A549 (cell line): ENCODE measurements at regions not wholly inside any gene's neighbourhood (a gene's known extent, or its start where the extent isn't known, plus 50 kb on each side); places are given as distances from the start of the nearest gene placed in this dataset.

Experiments used
- BHLHE40 ChIP-seq: IDR thresholded peaks from 2 replicates; pipeline ENCODE4 v1.6.1; 2012; ENCODE audit warnings: low read depth, low read length, inconsistent platforms
- EP300 ChIP-seq, 2 experiments: fragments of >200 bp; sonication (Bioruptor Twin); formaldehyde crosslinking; IDR thresholded peaks; 2 replicates in 1 of 2; 3 replicates in 1 of 2; pipeline ENCODE4 v1.6.1; 2016 to 2017
- ESRRA ChIP-seq: fragments of 150-350 bp; IDR thresholded peaks from 2 replicates; pipeline ENCODE4 v1.6.1; 2014; ENCODE audit warnings: mild to moderate bottlenecking, low read length, borderline replicate concordance
- JUN ChIP-seq, 2 experiments: fragments of >200 bp; sonication (Bioruptor Twin); formaldehyde crosslinking; IDR thresholded peaks; 2 replicates in 1 of 2; 3 replicates in 1 of 2; pipeline ENCODE4 v1.6.1; 2016 to 2017
- MAZ ChIP-seq: fragments of 150-350 bp; IDR thresholded peaks from 2 replicates; pipeline ENCODE4 v1.6.1; 2014; ENCODE audit warnings: antibody characterized with exemption, low read depth, low read length, borderline replicate concordance
- POLR2A ChIP-seq: IDR thresholded peaks from 2 replicates; pipeline ENCODE4 v1.6.1; 2012; ENCODE audit warnings: mild to moderate bottlenecking, low read length
- RAD21 ChIP-seq, 2 experiments: fragments of >200 bp in 1 of 2; sonication (Bioruptor Twin) in 1 of 2; formaldehyde crosslinking in 1 of 2; IDR thresholded peaks in 1 of 2; conservative IDR thresholded peaks in 1 of 2; 2 replicates in 1 of 2; 3 replicates in 1 of 2; pipeline ENCODE4 v1.6.1; 2012 to 2018; ENCODE audit warnings: inconsistent platforms in 1 of 2
- TF ChIP-seq, protein P1 (sequence below): fragments of >200 bp; sonication (Bioruptor Twin); formaldehyde crosslinking; IDR thresholded peaks from 3 replicates; pipeline ENCODE4 v1.5.1; 2016
- TF ChIP-seq, protein P2 (sequence below): fragments of 200-600 bp; sonication (generic); IDR thresholded peaks from 2 replicates; pipeline ENCODE4 v1.6.1; 2016; ENCODE audit warnings: antibody characterized with exemption, mild to moderate bottlenecking, moderate library complexity
- TF ChIP-seq, protein P3 (sequence below): IDR thresholded peaks from 2 replicates; pipeline ENCODE4 v1.6.1; 2012
- TF ChIP-seq, protein P4 (sequence below): fragments of 450-650 bp; IDR thresholded peaks from 2 replicates; pipeline ENCODE4 v1.6.1; 2014; ENCODE audit warnings: antibody characterized with exemption

DNA sequence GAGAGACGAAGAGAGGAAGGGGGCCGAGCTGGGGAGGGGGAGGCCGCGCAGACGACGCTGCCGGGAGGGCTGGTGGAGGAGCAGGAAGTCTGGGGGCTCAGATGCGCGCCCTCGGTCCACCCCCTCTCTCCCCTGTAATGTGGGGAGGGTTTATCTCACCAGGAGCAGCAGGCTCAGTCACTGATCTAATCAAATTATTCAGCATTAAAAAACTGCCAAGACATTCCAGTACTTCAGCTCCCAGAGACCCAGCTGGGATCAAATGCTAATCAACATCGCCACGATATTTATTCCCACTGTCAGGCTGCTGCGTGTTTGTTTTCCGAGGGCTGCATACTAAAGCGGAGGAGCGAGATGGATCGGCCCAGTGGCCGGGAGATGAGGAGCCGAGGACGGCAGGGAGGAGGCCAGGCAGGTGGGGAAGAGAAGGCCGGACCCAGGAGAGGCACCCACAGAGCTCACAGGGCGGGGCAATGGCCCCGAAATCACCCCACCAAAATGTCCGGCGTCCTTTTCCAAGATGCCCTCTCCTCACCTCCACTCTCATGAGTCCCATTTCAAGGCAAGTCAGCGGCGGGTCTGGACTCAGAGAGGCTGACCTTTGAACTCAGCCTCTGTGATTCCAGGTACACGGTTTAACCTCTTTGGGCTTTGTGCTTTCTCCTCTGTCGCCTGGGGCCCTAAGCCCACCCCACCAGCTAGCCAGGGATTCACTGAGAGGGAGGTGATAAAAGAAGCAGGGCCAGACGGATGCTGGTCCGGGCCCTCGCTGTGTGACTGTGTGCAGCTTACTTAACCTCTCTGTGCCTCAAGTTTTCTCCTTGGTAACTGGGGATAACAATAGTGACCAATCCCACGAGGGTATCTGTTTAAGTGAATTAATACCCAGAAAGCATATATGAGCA lies 502.1 kb downstream of the MN1 start:
- no peak for TF ChIP-seq POLR2A
- TF ChIP-seq, protein P1, sequence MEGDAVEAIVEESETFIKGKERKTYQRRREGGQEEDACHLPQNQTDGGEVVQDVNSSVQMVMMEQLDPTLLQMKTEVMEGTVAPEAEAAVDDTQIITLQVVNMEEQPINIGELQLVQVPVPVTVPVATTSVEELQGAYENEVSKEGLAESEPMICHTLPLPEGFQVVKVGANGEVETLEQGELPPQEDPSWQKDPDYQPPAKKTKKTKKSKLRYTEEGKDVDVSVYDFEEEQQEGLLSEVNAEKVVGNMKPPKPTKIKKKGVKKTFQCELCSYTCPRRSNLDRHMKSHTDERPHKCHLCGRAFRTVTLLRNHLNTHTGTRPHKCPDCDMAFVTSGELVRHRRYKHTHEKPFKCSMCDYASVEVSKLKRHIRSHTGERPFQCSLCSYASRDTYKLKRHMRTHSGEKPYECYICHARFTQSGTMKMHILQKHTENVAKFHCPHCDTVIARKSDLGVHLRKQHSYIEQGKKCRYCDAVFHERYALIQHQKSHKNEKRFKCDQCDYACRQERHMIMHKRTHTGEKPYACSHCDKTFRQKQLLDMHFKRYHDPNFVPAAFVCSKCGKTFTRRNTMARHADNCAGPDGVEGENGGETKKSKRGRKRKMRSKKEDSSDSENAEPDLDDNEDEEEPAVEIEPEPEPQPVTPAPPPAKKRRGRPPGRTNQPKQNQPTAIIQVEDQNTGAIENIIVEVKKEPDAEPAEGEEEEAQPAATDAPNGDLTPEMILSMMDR: no peak
- TF ChIP-seq JUN (IDR thresholded peaks at IDR 0.05): no peak
- TF ChIP-seq RAD21 (conservative IDR thresholded peaks at IDR 0.05 in 1 of 2, IDR thresholded peaks at IDR 0.05 in 1 of 2): no peak
- TF ChIP-seq, protein P2, sequence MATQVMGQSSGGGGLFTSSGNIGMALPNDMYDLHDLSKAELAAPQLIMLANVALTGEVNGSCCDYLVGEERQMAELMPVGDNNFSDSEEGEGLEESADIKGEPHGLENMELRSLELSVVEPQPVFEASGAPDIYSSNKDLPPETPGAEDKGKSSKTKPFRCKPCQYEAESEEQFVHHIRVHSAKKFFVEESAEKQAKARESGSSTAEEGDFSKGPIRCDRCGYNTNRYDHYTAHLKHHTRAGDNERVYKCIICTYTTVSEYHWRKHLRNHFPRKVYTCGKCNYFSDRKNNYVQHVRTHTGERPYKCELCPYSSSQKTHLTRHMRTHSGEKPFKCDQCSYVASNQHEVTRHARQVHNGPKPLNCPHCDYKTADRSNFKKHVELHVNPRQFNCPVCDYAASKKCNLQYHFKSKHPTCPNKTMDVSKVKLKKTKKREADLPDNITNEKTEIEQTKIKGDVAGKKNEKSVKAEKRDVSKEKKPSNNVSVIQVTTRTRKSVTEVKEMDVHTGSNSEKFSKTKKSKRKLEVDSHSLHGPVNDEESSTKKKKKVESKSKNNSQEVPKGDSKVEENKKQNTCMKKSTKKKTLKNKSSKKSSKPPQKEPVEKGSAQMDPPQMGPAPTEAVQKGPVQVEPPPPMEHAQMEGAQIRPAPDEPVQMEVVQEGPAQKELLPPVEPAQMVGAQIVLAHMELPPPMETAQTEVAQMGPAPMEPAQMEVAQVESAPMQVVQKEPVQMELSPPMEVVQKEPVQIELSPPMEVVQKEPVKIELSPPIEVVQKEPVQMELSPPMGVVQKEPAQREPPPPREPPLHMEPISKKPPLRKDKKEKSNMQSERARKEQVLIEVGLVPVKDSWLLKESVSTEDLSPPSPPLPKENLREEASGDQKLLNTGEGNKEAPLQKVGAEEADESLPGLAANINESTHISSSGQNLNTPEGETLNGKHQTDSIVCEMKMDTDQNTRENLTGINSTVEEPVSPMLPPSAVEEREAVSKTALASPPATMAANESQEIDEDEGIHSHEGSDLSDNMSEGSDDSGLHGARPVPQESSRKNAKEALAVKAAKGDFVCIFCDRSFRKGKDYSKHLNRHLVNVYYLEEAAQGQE: no peak
- TF ChIP-seq ESRRA: no peak
- TF ChIP-seq, protein P3, sequence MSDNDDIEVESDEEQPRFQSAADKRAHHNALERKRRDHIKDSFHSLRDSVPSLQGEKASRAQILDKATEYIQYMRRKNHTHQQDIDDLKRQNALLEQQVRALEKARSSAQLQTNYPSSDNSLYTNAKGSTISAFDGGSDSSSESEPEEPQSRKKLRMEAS: no peak
- TF ChIP-seq BHLHE40: no peak
- TF ChIP-seq, protein P4, sequence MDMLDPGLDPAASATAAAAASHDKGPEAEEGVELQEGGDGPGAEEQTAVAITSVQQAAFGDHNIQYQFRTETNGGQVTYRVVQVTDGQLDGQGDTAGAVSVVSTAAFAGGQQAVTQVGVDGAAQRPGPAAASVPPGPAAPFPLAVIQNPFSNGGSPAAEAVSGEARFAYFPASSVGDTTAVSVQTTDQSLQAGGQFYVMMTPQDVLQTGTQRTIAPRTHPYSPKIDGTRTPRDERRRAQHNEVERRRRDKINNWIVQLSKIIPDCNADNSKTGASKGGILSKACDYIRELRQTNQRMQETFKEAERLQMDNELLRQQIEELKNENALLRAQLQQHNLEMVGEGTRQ: no peak
- TF ChIP-seq EP300 (IDR thresholded peaks at IDR 0.05): no peak
- TF ChIP-seq MAZ: no peak
